ENCODE measurements at regions not wholly inside any gene's neighbourhood (a gene's known extent, or its start where the extent isn't known, plus 50 kb on each side); places are given as distances from the start of the nearest gene placed in this dataset.

GRCh38 chr16:65235339-65236177 is 113.7 kb upstream of the CDH11 start:
- TF ChIP-seq CTCF (IDR thresholded peaks at IDR 0.05; ENCODE audit: poor library complexity) = no peak
- no peak for TF ChIP-seq EZH2 (IDR thresholded peaks at IDR 0.05; ENCODE audit: borderline replicate concordance)
